ENCODE measurements at regions not wholly inside any gene's neighbourhood (a gene's known extent, or its start where the extent isn't known, plus 50 kb on each side); places are given as distances from the start of the nearest gene placed in this dataset.

GRCh38 chr16:80100846-80101451 is 439.8 kb upstream of the DYNLRB2 start:
- no peak for TF ChIP-seq CTCF (conservative IDR thresholded peaks at IDR 0.05)
- TF ChIP-seq EZH2 (IDR thresholded peaks at IDR 0.05; ENCODE audit: low read depth) = no peak

Data from PC-9 (cell line).